Endothelial cell (in vitro differentiated cells): ENCODE measurements at regions not wholly inside any gene's neighbourhood (a gene's known extent, or its start where the extent isn't known, plus 50 kb on each side); places are given as distances from the start of the nearest gene placed in this dataset.

ENCODE experiments used
- DNase-seq: peaks from one replicate; pipeline ENCODE4 v3.0.0; 2021; ENCODE audit warnings: low spot score
- H3K27ac Mint-ChIP-seq: one replicate; pipeline ENCODE4 v1.8.0; 2021; ENCODE audit warnings: mixed read lengths, inconsistent platforms; ENCODE audit not compliant: unreplicated experiment
- H3K27me3 Mint-ChIP-seq: one replicate; pipeline ENCODE4 v1.8.0; 2021; ENCODE audit warnings: mild to moderate bottlenecking, moderate library complexity, mixed read lengths, inconsistent platforms; ENCODE audit not compliant: unreplicated experiment
- H3K36me3 Mint-ChIP-seq: one replicate; pipeline ENCODE4 v1.8.0; 2021; ENCODE audit warnings: mild to moderate bottlenecking, low read depth, mixed read lengths, inconsistent platforms; ENCODE audit not compliant: unreplicated experiment
- H3K4me1 Mint-ChIP-seq: one replicate; pipeline ENCODE4 v1.8.0; 2021; ENCODE audit warnings: mild to moderate bottlenecking, mixed read lengths, inconsistent platforms; ENCODE audit not compliant: unreplicated experiment
- H3K4me3 Mint-ChIP-seq: one replicate; pipeline ENCODE4 v1.8.0; 2021; ENCODE audit warnings: mild to moderate bottlenecking, mixed read lengths, inconsistent platforms; ENCODE audit not compliant: unreplicated experiment
- H3K9me3 Mint-ChIP-seq: one replicate; pipeline ENCODE4 v1.8.0; 2021; ENCODE audit warnings: mixed read lengths, inconsistent platforms; ENCODE audit not compliant: unreplicated experiment
- CTCF ChIP-seq: fragments of 200-600 bp; sonication (generic); IDR thresholded peaks from one replicate; pipeline ENCODE4 v1.5.0; 2021; ENCODE audit warnings: antibody characterized with exemption; ENCODE audit not compliant: unreplicated experiment

GRCh38 chr6:53995935-53996334 lies 115.3 kb upstream of the MLIP start:
- peaks cover 7% of the 10 kb centered on the region for H3K4me1 Mint-ChIP-seq
- no peak overlapping the region for H3K27ac Mint-ChIP-seq
- no peak for TF ChIP-seq CTCF
- H3K27me3 Mint-ChIP-seq = no peaks in the 10 kb centered on the region
- H3K36me3 Mint-ChIP-seq = no peaks in the 10 kb centered on the region
- H3K4me3 Mint-ChIP-seq = no peak overlapping the region
- H3K9me3 Mint-ChIP-seq = no peaks in the 10 kb centered on the region
- DNase-seq = no peak

GRCh38 chr6:53998303-53998702 lies 112.9 kb upstream of the MLIP start:
- Mint-ChIP-seq H3K9me3 (no peaks in the 10 kb centered on the region), H3K27me3 (no peaks in the 10 kb centered on the region), H3K36me3 (no peaks in the 10 kb centered on the region), H3K4me1 (peaks cover 16% of the 10 kb centered on the region), H3K27ac (no peak overlapping the region), H3K4me3 (no peak overlapping the region)
- no peak for TF ChIP-seq CTCF
- DNase-seq = no peak

- no peak for DNase-seq
- Mint-ChIP-seq H3K4me3 (no peak overlapping the region), H3K36me3 (no peaks in the 10 kb centered on the region), H3K9me3 (no peaks in the 10 kb centered on the region), H3K27me3 (no peaks in the 10 kb centered on the region), H3K27ac (no peak overlapping the region), H3K4me1 (peaks cover 16% of the 10 kb centered on the region)
- TF ChIP-seq CTCF = no peak
Measured at GRCh38 chr6:53999088-53999755, 112.0 kb upstream of the MLIP start.

GRCh38 chr6:54002116-54002515 lies 109.1 kb upstream of the MLIP start:
- Mint-ChIP-seq H3K9me3 (no peaks in the 10 kb centered on the region), H3K36me3 (no peaks in the 10 kb centered on the region), H3K4me3 (no peak overlapping the region), H3K4me1 (peaks cover 16% of the 10 kb centered on the region), H3K27ac (no peak overlapping the region), H3K27me3 (no peaks in the 10 kb centered on the region)
- no peak for TF ChIP-seq CTCF
- no peak for DNase-seq

- H3K9me3 Mint-ChIP-seq = no peaks in the 10 kb centered on the region
- no peak overlapping the region for H3K4me3 Mint-ChIP-seq
- no peak for DNase-seq
- no peaks in the 10 kb centered on the region for H3K27me3 Mint-ChIP-seq
- no peaks in the 10 kb centered on the region for H3K36me3 Mint-ChIP-seq
- no peak overlapping the region for H3K27ac Mint-ChIP-seq
- no peak for TF ChIP-seq CTCF
- H3K4me1 Mint-ChIP-seq = peaks cover 14% of the 10 kb centered on the region
Measured at GRCh38 chr6:54003316-54003715, 107.9 kb upstream of the MLIP start.
